Right lobe of liver (tissue), 4 donors: ENCODE measurements at regions not wholly inside any gene's neighbourhood (a gene's known extent, or its start where the extent isn't known, plus 50 kb on each side); places are given as distances from the start of the nearest gene placed in this dataset.

Source experiments
- CTCF ChIP-seq, 4 donors: fragments of 200-600 bp in 3 of 4; fragments of 450-650 bp in 1 of 4; IDR thresholded peaks; one replicate each; pipeline versions ENCODE4 v1.5.1 to v1.8.0; 2016 to 2022; ENCODE audit warnings: antibody characterized with exemption in 4 of 4, mild to moderate bottlenecking in 2 of 4
- POLR2A ChIP-seq: fragments of 450-650 bp; IDR thresholded peaks from one replicate; pipeline ENCODE4 v1.6.1; 2017; ENCODE audit warnings: antibody characterized with exemption, mild to moderate bottlenecking
- donor health status: DM: no; HTN: no; CAD: no.
- donor health status: DM: no; HTN: no; CAD: no.
- donor health status: DM: no; HTN: yes; CAD: no.

- no peak for TF ChIP-seq CTCF (IDR thresholded peaks at IDR 0.05)
- no peak for TF ChIP-seq POLR2A
Observed at GRCh38 chr16:8292271-8292670, 298.0 kb downstream of the TMEM114 start.
